ENCODE measurements at regions not wholly inside any gene's neighbourhood (a gene's known extent, or its start where the extent isn't known, plus 50 kb on each side); places are given as distances from the start of the nearest gene placed in this dataset.

DNA sequence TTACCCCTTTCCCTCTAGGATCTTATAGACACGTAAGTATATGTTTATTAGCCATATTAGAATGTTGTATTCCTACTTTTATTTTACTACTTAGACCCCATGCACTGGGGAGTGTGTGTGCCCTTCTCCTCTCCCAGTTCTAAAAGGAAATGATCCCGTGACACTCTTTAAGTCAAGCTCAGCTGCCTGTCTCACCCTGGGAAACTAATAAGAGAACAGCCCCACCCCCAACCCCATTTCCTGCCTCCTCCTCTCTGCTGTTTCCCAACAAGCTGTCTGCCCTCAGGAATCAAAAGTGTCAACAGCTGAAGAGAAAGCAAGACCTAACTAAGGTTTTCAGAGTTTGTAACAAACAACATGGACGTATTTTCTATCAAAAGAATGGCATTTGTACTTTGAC is 92.6 kb upstream of the VAV3 start:
- Histone ChIP-seq H3K4me2 (ENCODE audit: low read length) (no peak overlapping the region), H3K4me3 (ENCODE audit: low read depth, low read length, poor library complexity, severe bottlenecking) (no peak overlapping the region), H3K27ac (ENCODE audit: low read depth, low read length, poor library complexity, severe bottlenecking) (no peak overlapping the region), H4K20me1 (ENCODE audit: insufficient read depth, low read length) (no peaks in the 10 kb centered on the region), H3K27me3 (ENCODE audit: insufficient read depth, low read length) (no peaks in the 10 kb centered on the region), H3F3A (ENCODE audit: insufficient read depth, low read length) (no peaks in the 10 kb centered on the region), H3K36me3 (ENCODE audit: insufficient read depth, low read length) (no peaks in the 10 kb centered on the region), H3K4me1 (ENCODE audit: insufficient read depth, low read length, severe bottlenecking) (no peaks in the 10 kb centered on the region), H3K9me2 (ENCODE audit: low read depth, low read length) (no peaks in the 10 kb centered on the region), H2AFZ (ENCODE audit: low read length) (no peak overlapping the region), H3K79me2 (ENCODE audit: insufficient read depth, low read length) (no peaks in the 10 kb centered on the region), H3K9me3 (ENCODE audit: low read length) (no peaks in the 10 kb centered on the region), H3K9ac (ENCODE audit: low read length) (no peak overlapping the region)
- no peak for TF ChIP-seq EZH2 (IDR thresholded peaks at IDR 0.05; ENCODE audit: borderline replicate concordance, low read length)
- TF ChIP-seq, protein P1, sequence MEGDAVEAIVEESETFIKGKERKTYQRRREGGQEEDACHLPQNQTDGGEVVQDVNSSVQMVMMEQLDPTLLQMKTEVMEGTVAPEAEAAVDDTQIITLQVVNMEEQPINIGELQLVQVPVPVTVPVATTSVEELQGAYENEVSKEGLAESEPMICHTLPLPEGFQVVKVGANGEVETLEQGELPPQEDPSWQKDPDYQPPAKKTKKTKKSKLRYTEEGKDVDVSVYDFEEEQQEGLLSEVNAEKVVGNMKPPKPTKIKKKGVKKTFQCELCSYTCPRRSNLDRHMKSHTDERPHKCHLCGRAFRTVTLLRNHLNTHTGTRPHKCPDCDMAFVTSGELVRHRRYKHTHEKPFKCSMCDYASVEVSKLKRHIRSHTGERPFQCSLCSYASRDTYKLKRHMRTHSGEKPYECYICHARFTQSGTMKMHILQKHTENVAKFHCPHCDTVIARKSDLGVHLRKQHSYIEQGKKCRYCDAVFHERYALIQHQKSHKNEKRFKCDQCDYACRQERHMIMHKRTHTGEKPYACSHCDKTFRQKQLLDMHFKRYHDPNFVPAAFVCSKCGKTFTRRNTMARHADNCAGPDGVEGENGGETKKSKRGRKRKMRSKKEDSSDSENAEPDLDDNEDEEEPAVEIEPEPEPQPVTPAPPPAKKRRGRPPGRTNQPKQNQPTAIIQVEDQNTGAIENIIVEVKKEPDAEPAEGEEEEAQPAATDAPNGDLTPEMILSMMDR (IDR thresholded peaks at IDR 0.05; ENCODE audit: low read length): no peak

DNA sequence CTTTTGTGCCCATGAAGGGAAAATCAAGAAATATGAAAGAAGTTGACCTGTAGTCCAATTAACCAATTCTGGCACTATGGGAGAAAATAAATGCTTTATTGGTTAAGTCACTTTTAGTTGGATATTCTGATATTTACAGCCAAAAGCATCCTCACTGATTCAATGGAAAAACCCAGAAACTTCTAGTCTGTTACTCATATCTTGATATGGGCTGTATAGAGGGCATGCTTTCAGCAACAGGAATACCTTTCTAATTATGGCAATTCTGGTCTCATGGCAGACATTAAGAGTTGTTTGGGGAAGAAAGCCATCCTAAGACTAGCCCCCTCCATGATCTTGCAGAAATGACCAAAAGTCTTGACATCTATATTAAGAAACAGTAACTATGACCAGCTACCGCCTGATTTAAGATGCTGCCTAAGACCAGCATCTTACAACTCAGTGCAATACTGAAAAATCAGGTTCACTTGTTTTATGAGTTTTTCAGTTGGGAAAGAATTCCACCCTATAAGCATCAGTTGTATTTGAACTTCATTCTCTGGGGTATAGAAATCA is 91.5 kb upstream of the VAV3 start:
- Histone ChIP-seq H3K9me2 (ENCODE audit: low read depth, low read length) (no peaks in the 10 kb centered on the region), H3K4me2 (ENCODE audit: low read length) (no peak overlapping the region), H3K79me2 (ENCODE audit: insufficient read depth, low read length) (no peaks in the 10 kb centered on the region), H3K27me3 (ENCODE audit: insufficient read depth, low read length) (no peaks in the 10 kb centered on the region), H3K27ac (ENCODE audit: low read depth, low read length, poor library complexity, severe bottlenecking) (no peak overlapping the region), H3K4me3 (ENCODE audit: low read depth, low read length, poor library complexity, severe bottlenecking) (no peak overlapping the region), H3F3A (ENCODE audit: insufficient read depth, low read length) (no peaks in the 10 kb centered on the region), H3K4me1 (ENCODE audit: insufficient read depth, low read length, severe bottlenecking) (no peaks in the 10 kb centered on the region), H3K9ac (ENCODE audit: low read length) (no peak overlapping the region), H2AFZ (ENCODE audit: low read length) (no peak overlapping the region), H3K36me3 (ENCODE audit: insufficient read depth, low read length) (no peaks in the 10 kb centered on the region), H4K20me1 (ENCODE audit: insufficient read depth, low read length) (no peaks in the 10 kb centered on the region), H3K9me3 (ENCODE audit: low read length) (no peaks in the 10 kb centered on the region)
- TF ChIP-seq EZH2 (IDR thresholded peaks at IDR 0.05; ENCODE audit: borderline replicate concordance, low read length): no peak
- TF ChIP-seq, protein P1 (IDR thresholded peaks at IDR 0.05; ENCODE audit: low read length): no peak

DNA sequence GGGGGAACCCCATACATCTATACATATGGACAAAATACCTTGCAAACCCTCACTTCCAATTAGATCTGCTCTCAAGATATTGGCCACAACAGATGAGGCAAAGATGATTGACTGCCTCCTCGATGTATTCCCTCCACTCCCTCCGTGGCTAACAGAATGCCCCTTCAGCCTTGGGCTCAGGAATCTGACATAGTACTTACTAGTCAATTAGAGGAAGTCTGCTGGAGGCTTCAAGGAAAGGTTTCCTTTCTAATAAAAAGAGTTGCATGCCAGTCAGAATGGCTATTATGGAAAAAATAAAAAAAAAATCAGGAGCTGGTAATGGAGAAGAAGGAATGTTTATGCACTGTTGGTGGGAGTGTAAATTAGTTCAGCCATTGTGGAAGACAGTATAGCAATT is 90.4 kb upstream of the VAV3 start:
- TF ChIP-seq, protein P1 (IDR thresholded peaks at IDR 0.05; ENCODE audit: low read length): no peak
- no peak for TF ChIP-seq EZH2 (IDR thresholded peaks at IDR 0.05; ENCODE audit: borderline replicate concordance, low read length)
- Histone ChIP-seq H3K79me2 (ENCODE audit: insufficient read depth, low read length) (no peaks in the 10 kb centered on the region), H3K9me2 (ENCODE audit: low read depth, low read length) (no peaks in the 10 kb centered on the region), H3K4me1 (ENCODE audit: insufficient read depth, low read length, severe bottlenecking) (no peaks in the 10 kb centered on the region), H4K20me1 (ENCODE audit: insufficient read depth, low read length) (no peaks in the 10 kb centered on the region), H3K4me2 (ENCODE audit: low read length) (no peak overlapping the region), H3K36me3 (ENCODE audit: insufficient read depth, low read length) (no peaks in the 10 kb centered on the region), H3K9me3 (ENCODE audit: low read length) (no peaks in the 10 kb centered on the region), H3F3A (ENCODE audit: insufficient read depth, low read length) (no peaks in the 10 kb centered on the region), H3K27ac (ENCODE audit: low read depth, low read length, poor library complexity, severe bottlenecking) (no peak overlapping the region), H3K4me3 (ENCODE audit: low read depth, low read length, poor library complexity, severe bottlenecking) (no peak overlapping the region), H3K9ac (ENCODE audit: low read length) (no peak overlapping the region), H3K27me3 (ENCODE audit: insufficient read depth, low read length) (no peaks in the 10 kb centered on the region), H2AFZ (ENCODE audit: low read length) (no peak overlapping the region)

Measured in OCI-LY1 (cell line).